SH-SY5Y (cell line): ENCODE measurements at regions not wholly inside any gene's neighbourhood (a gene's known extent, or its start where the extent isn't known, plus 50 kb on each side); places are given as distances from the start of the nearest gene placed in this dataset.

Source experiments
- GATA2 ChIP-seq: IDR thresholded peaks from 2 replicates; pipeline ENCODE4 v1.6.1; 2011; ENCODE audit warnings: mild to moderate bottlenecking, low read depth, low read length
- GATA3 ChIP-seq: IDR thresholded peaks from 2 replicates; pipeline ENCODE4 v1.6.1; 2011; ENCODE audit warnings: low read depth, mild to moderate bottlenecking, low read length, moderate library complexity

DNA sequence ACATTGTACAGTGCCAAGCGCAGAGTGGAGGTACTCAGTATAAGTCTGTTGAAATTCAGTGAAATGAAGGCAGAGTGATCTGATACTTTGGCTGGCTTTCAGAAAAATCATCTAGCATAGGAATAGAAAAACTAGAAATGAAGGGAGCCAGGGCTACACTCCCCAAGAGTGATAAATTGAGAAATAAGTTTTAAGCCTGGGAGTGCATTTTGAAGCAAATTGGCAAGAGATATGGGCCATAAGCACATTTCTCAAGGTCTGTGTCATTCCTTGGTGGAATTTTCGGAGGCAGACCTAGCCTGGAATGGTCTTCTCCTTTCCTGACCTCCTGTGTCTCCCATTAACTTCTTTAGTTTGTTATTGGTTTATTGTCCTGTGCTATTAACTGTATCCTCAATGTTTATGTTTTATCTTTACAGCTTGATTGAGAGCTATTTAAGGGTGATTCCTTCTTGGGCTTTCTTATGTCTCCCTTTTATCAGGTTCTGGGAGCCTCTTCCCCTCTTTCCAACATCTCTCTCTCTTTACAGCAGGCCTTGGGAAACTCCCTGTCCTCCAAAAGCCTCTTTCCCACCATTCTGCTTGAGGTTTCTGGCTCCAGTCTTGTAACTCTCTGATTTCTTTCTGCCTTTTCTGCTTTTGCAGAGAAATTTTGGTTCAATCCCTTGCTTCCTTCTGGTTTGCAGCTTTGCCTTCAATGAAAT, 649.5 kb downstream of the SLC4A3 start:
- TF ChIP-seq GATA3 (no peak), GATA2 (no peak)
